ENCODE measurements at regions not wholly inside any gene's neighbourhood (a gene's known extent, or its start where the extent isn't known, plus 50 kb on each side); places are given as distances from the start of the nearest gene placed in this dataset.

DNA sequence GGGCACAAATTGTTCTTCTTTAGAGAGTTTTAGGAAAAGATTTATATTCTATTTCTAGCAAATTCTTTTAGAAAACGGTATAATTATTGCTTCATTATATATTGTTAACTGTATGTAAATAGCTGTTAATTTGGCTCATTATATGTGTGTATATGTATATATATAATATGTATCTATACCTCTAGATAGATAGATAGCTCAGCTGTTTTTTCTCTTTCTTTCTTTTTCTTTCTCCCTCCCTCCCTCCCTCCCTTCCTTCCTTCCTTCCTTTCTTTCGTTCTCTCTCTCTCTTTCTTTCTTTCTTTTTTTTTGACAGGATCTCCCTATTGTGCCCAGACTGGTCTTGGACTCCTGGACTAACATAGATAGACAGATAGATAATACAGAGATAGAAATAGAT is 1538.8 kb downstream of the PCDH7 start:
- no peak for DNase-seq
- H3K56ac ChIP-seq (ENCODE audit: insufficient read length, low read depth, low read length), result no peak overlapping the region
- H3K14ac ChIP-seq (ENCODE audit: insufficient read depth, low read length), result no peak overlapping the region
- no peak overlapping the region for H4K8ac ChIP-seq (replicated peaks; ENCODE audit: insufficient read length, low read depth, low read length)
- no peak overlapping the region for H2BK120ac ChIP-seq (ENCODE audit: low read depth, low read length, poor library complexity, severe bottlenecking)
- no peak overlapping the region for H3K4ac ChIP-seq (ENCODE audit: low read depth, low read length)
- Mint-ChIP-seq H3K36me3 (ENCODE audit: insufficient read depth in 1 of 3, low read depth in 3 of 3) (no peaks in the 10 kb centered on the region), H3K4me1 (no peaks in the 10 kb centered on the region), H3K27ac (no peak overlapping the region), H3K4me3 (no peak overlapping the region), H3K27me3 (ENCODE audit: low read depth) (no peaks in the 10 kb centered on the region), H3K9me3 (no peaks in the 10 kb centered on the region)
- TF ChIP-seq, protein P1, sequence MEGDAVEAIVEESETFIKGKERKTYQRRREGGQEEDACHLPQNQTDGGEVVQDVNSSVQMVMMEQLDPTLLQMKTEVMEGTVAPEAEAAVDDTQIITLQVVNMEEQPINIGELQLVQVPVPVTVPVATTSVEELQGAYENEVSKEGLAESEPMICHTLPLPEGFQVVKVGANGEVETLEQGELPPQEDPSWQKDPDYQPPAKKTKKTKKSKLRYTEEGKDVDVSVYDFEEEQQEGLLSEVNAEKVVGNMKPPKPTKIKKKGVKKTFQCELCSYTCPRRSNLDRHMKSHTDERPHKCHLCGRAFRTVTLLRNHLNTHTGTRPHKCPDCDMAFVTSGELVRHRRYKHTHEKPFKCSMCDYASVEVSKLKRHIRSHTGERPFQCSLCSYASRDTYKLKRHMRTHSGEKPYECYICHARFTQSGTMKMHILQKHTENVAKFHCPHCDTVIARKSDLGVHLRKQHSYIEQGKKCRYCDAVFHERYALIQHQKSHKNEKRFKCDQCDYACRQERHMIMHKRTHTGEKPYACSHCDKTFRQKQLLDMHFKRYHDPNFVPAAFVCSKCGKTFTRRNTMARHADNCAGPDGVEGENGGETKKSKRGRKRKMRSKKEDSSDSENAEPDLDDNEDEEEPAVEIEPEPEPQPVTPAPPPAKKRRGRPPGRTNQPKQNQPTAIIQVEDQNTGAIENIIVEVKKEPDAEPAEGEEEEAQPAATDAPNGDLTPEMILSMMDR (conservative IDR thresholded peaks at IDR 0.05), result no peak
- no peak overlapping the region for H3K9ac ChIP-seq (ENCODE audit: extremely low read depth, insufficient read length, low read length)
- H3K23me2 ChIP-seq (ENCODE audit: insufficient read length, low read depth, low read length, poor library complexity, severe bottlenecking), result no peaks in the 10 kb centered on the region
- no peak overlapping the region for H2BK12ac ChIP-seq (ENCODE audit: insufficient read length, low read depth, low read length)
- no peak overlapping the region for H2AK5ac ChIP-seq (ENCODE audit: insufficient read length, low read length)
- H3K9me3 ChIP-seq (ENCODE audit: control insufficient read depth, low read depth, low read length), result no peaks in the 10 kb centered on the region
- WGBS (ENCODE audit: extremely low coverage, insufficient read length, low lambda C conversion rate), result no CpG with 5 or more reads among the region's 2 CpGs
- H3K23ac ChIP-seq (ENCODE audit: insufficient read length, low read depth, low read length), result no peak overlapping the region
- no peak overlapping the region for H3K18ac ChIP-seq (ENCODE audit: insufficient read length, low read depth, low read length)
- no peak overlapping the region for H3K27ac ChIP-seq (ENCODE audit: insufficient read length, low read depth, low read length)
- no peak overlapping the region for H3T11ph ChIP-seq (ENCODE audit: low read length)
- H2BK20ac ChIP-seq (ENCODE audit: low read depth, low read length, poor library complexity, severe bottlenecking), result no peak overlapping the region
- H4K5ac ChIP-seq (ENCODE audit: insufficient read length, low read depth, low read length), result no peak overlapping the region
- no peaks in the 10 kb centered on the region for H3K79me1 ChIP-seq (ENCODE audit: insufficient read depth, low read depth, low read length, poor library complexity, severe bottlenecking)
- H3K4me2 ChIP-seq (ENCODE audit: insufficient read depth, insufficient read length, low read length), result no peak overlapping the region
- no peak overlapping the region for H2BK5ac ChIP-seq (ENCODE audit: insufficient read length, low read length)
- H3K4me1 ChIP-seq (ENCODE audit: insufficient read depth, low read length), result no peaks in the 10 kb centered on the region
- no peaks in the 10 kb centered on the region for H3K79me2 ChIP-seq (ENCODE audit: insufficient read depth, low read length)
- H2AFZ ChIP-seq (ENCODE audit: low read length), result no peak overlapping the region
- no peaks in the 10 kb centered on the region for H4K20me1 ChIP-seq (ENCODE audit: control insufficient read depth, insufficient read depth, insufficient read length)
- H3K27me3 ChIP-seq (ENCODE audit: insufficient read depth, low read length), result no peaks in the 10 kb centered on the region
- H4K91ac ChIP-seq (ENCODE audit: insufficient read length, low read depth, low read length), result no peak overlapping the region
- H2BK15ac ChIP-seq (ENCODE audit: low read depth, low read length), result no peak overlapping the region

All from H9 (cell line).